OCI-LY1 (cell line): ENCODE measurements at regions not wholly inside any gene's neighbourhood (a gene's known extent, or its start where the extent isn't known, plus 50 kb on each side); places are given as distances from the start of the nearest gene placed in this dataset.

ENCODE experiments used
- H2AFZ ChIP-seq: fragments of 200-600 bp; sonication (generic), shearing (Covaris generic); 2 replicates; pipeline ENCODE4 v1.6.0; 2014; ENCODE audit warnings: antibody characterized with exemption, mild to moderate bottlenecking, low read length
- H3F3A ChIP-seq: fragments of 200-600 bp; sonication (generic), shearing (Covaris generic); 2 replicates; pipeline ENCODE4 v1.6.0; 2014; ENCODE audit warnings: mild to moderate bottlenecking, antibody characterized with exemption, low read length, moderate library complexity; ENCODE audit not compliant: insufficient read depth
- H3K27ac ChIP-seq: fragments of 200-600 bp; sonication (generic); 2 replicates; pipeline ENCODE4 v1.5.1; 2014; ENCODE audit warnings: low read length, mixed run types, mild to moderate bottlenecking, low read depth; ENCODE audit not compliant: poor library complexity, severe bottlenecking
- H3K27me3 ChIP-seq: fragments of 200-600 bp; sonication (generic); 2 replicates; pipeline ENCODE4 v1.6.0; 2014; ENCODE audit warnings: antibody characterized with exemption, mild to moderate bottlenecking, low read length, moderate library complexity; ENCODE audit not compliant: insufficient read depth
- H3K36me3 ChIP-seq: fragments of 200-600 bp; sonication (generic); 2 replicates; pipeline ENCODE4 v1.6.1; 2014; ENCODE audit warnings: mild to moderate bottlenecking, antibody characterized with exemption, low read length, moderate library complexity, mixed read lengths; ENCODE audit not compliant: insufficient read depth
- H3K4me1 ChIP-seq: fragments of 200-600 bp; sonication (generic); 2 replicates; pipeline ENCODE4 v1.5.1; 2014; ENCODE audit warnings: mild to moderate bottlenecking, low read length, moderate library complexity; ENCODE audit not compliant: insufficient read depth, severe bottlenecking
- H3K4me2 ChIP-seq: fragments of 200-600 bp; sonication (generic), shearing (Covaris generic); 2 replicates; pipeline ENCODE4 v1.6.1; 2014; ENCODE audit warnings: low read length
- H3K4me3 ChIP-seq: fragments of 200-600 bp; sonication (generic); 2 replicates; pipeline ENCODE4 v1.5.1; 2014; ENCODE audit warnings: low read length, low read depth, mild to moderate bottlenecking, mixed read lengths; ENCODE audit not compliant: poor library complexity, severe bottlenecking
- H3K79me2 ChIP-seq: fragments of 200-600 bp; shearing (Covaris generic); 2 replicates; pipeline ENCODE4 v1.6.1; 2016; ENCODE audit warnings: mixed run types, low read length, mixed read lengths; ENCODE audit not compliant: insufficient read depth
- H3K9ac ChIP-seq: fragments of 200-600 bp; sonication (generic), shearing (Covaris generic); 2 replicates; pipeline ENCODE4 v1.6.1; 2014; ENCODE audit warnings: mild to moderate bottlenecking, low read length, mixed read lengths
- H3K9me2 ChIP-seq: fragments of 200-600 bp; sonication (generic), shearing (Covaris generic); 2 replicates; pipeline ENCODE4 v1.6.1; 2014; ENCODE audit warnings: low read depth, mild to moderate bottlenecking, low read length, mixed read lengths
- H3K9me3 ChIP-seq: fragments of 200-600 bp; shearing (Covaris generic); 2 replicates; pipeline ENCODE4 v1.6.1; 2014; ENCODE audit warnings: low read length, mixed read lengths
- H4K20me1 ChIP-seq: fragments of 200-600 bp; sonication (generic), shearing (Covaris generic); 2 replicates; pipeline ENCODE4 v1.6.0; 2016; ENCODE audit warnings: mild to moderate bottlenecking, low read length; ENCODE audit not compliant: insufficient read depth
- EZH2 ChIP-seq: fragments of 200-600 bp; sonication (generic), shearing (Covaris generic); IDR thresholded peaks from 2 replicates; pipeline ENCODE4 v1.8.0; 2017; ENCODE audit warnings: borderline replicate concordance, mixed run types, mild to moderate bottlenecking, antibody characterized with exemption, low read length, moderate library complexity, mixed read lengths
- TF ChIP-seq, protein P1 (sequence below): fragments of 200-600 bp; sonication (generic), shearing (Covaris generic); IDR thresholded peaks from 2 replicates; pipeline ENCODE4 v1.5.1; 2017; ENCODE audit warnings: mild to moderate bottlenecking, antibody characterized with exemption, low read length, moderate library complexity, mixed read lengths

DNA sequence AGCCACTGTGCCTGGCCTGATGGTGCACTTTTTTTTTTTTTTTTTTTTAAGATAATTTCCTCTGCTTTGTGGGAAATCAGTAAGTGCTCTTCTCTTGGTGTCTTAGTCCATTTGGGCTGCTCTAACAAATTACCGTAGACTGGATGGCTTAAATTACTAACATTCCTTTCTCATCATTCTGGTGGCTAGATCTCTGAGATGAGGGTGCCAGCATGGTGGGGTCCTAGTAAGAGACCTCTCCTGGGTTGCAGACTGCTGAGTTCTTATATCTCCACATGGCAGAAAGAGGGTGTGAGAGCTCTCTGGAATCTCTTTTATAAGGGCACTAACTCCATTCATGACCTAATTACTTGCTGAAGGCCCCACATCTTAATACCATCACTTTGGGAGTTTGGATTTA is 133.9 kb upstream of the ANKRD55 start:
- H3K79me2 ChIP-seq, result no peaks in the 10 kb centered on the region
- H3K9ac ChIP-seq, result no peak overlapping the region
- H3K36me3 ChIP-seq, result no peaks in the 10 kb centered on the region
- TF ChIP-seq, protein P1, sequence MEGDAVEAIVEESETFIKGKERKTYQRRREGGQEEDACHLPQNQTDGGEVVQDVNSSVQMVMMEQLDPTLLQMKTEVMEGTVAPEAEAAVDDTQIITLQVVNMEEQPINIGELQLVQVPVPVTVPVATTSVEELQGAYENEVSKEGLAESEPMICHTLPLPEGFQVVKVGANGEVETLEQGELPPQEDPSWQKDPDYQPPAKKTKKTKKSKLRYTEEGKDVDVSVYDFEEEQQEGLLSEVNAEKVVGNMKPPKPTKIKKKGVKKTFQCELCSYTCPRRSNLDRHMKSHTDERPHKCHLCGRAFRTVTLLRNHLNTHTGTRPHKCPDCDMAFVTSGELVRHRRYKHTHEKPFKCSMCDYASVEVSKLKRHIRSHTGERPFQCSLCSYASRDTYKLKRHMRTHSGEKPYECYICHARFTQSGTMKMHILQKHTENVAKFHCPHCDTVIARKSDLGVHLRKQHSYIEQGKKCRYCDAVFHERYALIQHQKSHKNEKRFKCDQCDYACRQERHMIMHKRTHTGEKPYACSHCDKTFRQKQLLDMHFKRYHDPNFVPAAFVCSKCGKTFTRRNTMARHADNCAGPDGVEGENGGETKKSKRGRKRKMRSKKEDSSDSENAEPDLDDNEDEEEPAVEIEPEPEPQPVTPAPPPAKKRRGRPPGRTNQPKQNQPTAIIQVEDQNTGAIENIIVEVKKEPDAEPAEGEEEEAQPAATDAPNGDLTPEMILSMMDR, result no peak
- TF ChIP-seq EZH2, result no peak
- H3K9me2 ChIP-seq, result no peaks in the 10 kb centered on the region
- no peaks in the 10 kb centered on the region for H3F3A ChIP-seq
- no peaks in the 10 kb centered on the region for H4K20me1 ChIP-seq
- H3K27ac ChIP-seq, result no peak overlapping the region
- no peaks in the 10 kb centered on the region for H3K9me3 ChIP-seq
- H2AFZ ChIP-seq, result no peak overlapping the region
- H3K4me3 ChIP-seq, result no peak overlapping the region
- no peaks in the 10 kb centered on the region for H3K4me1 ChIP-seq
- H3K27me3 ChIP-seq, result no peaks in the 10 kb centered on the region
- no peak overlapping the region for H3K4me2 ChIP-seq

DNA sequence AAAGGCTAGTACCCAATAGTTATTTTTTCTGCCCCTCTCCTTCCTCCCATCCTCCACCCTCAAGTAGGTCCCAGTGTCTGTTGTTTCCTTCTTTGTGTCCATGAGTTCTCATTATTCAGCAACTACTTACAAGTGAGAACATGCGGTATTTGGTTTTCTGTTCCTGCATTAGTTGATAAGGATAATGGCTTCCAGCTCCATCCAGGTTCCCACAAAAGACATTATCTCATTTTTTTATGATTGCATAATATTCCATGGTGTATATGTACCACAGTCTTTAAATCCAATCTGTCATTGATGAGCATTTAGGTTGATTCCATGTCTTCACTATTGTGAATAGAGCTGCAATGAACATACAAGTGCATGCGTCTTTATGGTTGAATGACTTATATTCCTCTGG is 128.3 kb upstream of the ANKRD55 start:
- H4K20me1 ChIP-seq, result no peaks in the 10 kb centered on the region
- TF ChIP-seq, protein P1, result no peak
- TF ChIP-seq EZH2, result no peak
- no peak overlapping the region for H3K4me2 ChIP-seq
- no peaks in the 10 kb centered on the region for H3K79me2 ChIP-seq
- no peaks in the 10 kb centered on the region for H3K9me3 ChIP-seq
- no peak overlapping the region for H3K27ac ChIP-seq
- H2AFZ ChIP-seq, result no peak overlapping the region
- no peaks in the 10 kb centered on the region for H3K9me2 ChIP-seq
- H3K27me3 ChIP-seq, result no peaks in the 10 kb centered on the region
- H3F3A ChIP-seq, result no peaks in the 10 kb centered on the region
- no peaks in the 10 kb centered on the region for H3K4me1 ChIP-seq
- no peaks in the 10 kb centered on the region for H3K36me3 ChIP-seq
- H3K4me3 ChIP-seq, result no peak overlapping the region
- H3K9ac ChIP-seq, result no peak overlapping the region

DNA sequence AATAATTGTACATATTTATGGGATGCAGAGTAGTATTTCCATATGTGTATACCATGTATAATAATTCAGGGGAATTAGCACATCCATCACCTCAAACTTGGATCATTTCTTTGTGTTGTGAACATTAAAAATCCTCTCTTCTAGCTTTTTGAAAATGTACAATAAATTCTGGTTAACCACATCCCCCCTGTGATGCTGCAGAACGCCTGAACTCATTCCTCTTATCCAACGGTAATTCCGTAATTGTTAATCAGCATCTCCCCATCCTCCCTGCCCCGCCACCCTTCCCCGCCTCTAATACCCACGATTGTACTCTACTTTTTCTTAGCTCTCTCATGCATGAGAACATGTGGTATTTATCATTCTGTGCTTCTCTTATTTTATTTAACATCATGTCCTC is 127.7 kb upstream of the ANKRD55 start:
- Histone ChIP-seq H3K9me3 (no peaks in the 10 kb centered on the region), H3K27me3 (no peaks in the 10 kb centered on the region), H3K4me1 (no peaks in the 10 kb centered on the region), H3K4me2 (no peak overlapping the region), H2AFZ (no peak overlapping the region), H3K9ac (no peak overlapping the region), H3K36me3 (no peaks in the 10 kb centered on the region), H3F3A (no peaks in the 10 kb centered on the region), H3K79me2 (no peaks in the 10 kb centered on the region), H4K20me1 (no peaks in the 10 kb centered on the region), H3K27ac (no peak overlapping the region), H3K4me3 (no peak overlapping the region), H3K9me2 (no peaks in the 10 kb centered on the region)
- TF ChIP-seq EZH2, result no peak

DNA sequence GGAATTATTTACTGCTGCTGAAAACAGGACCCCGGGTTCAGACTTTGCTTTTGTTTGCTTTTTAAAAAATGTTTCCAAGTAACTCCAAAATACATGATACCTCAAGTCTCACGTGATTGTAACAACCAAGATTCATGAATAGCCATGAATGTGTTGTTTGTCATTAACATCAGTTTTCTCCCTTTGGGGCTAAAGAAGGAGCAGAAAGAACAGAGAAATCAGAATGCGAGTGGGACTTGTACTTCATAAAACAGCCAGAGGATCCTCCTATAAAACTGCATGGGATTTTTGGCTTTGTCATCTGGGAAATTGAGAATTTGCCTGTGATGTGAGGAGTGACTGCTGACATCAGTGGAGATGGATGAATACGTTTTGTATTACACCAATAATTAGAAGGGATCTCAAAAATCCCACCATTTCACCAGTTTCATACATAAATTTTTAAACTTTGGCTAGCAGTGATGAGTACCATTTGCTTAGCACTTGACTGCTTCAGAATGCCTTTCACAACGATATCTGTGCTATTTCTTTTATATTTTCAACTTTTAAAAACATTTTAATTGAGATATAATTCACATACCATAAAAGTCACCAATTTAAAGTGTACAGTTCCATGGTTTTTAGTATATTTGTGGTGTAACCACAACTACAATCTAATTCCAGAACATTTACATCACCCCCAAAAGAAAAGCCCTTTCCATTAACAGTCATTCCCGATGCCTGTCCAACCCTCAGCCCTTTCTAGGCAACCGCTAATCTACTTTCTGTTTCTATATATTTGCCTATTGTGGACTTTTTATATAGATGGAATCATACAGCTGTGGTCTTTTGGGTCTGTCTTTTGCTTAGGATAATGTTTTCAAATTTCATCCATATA is 126.9 kb upstream of the ANKRD55 start:
- TF ChIP-seq, protein P1, result no peak
- no peak for TF ChIP-seq EZH2
- no peaks in the 10 kb centered on the region for H3K79me2 ChIP-seq
- no peaks in the 10 kb centered on the region for H3K9me3 ChIP-seq
- H4K20me1 ChIP-seq, result no peaks in the 10 kb centered on the region
- H3K4me2 ChIP-seq, result no peak overlapping the region
- H3K4me1 ChIP-seq, result peaks cover 1% of the 10 kb centered on the region
- no peaks in the 10 kb centered on the region for H3K36me3 ChIP-seq
- no peak overlapping the region for H3K27ac ChIP-seq
- H3K4me3 ChIP-seq, result no peak overlapping the region
- no peak overlapping the region for H3K9ac ChIP-seq
- no peaks in the 10 kb centered on the region for H3K9me2 ChIP-seq
- no peak overlapping the region for H2AFZ ChIP-seq
- no peaks in the 10 kb centered on the region for H3K27me3 ChIP-seq
- no peaks in the 10 kb centered on the region for H3F3A ChIP-seq
